Spleen (tissue), 11 donors: ENCODE measurements at regions not wholly inside any gene's neighbourhood (a gene's known extent, or its start where the extent isn't known, plus 50 kb on each side); places are given as distances from the start of the nearest gene placed in this dataset.

ENCODE experiments used
- DNase-seq: peaks from one replicate; pipeline ENCODE4 v3.0.0-alpha.2; 2020
- H3K27ac ChIP-seq, 8 donors: fragments of 200-600 bp; sonication (generic) in 7 of 8; 1 replicate in 4 of 8; 2 replicates in 4 of 8; pipeline versions ENCODE4 v1.5.0 to v1.8.0; 2016 to 2021; ENCODE audit warnings: inconsistent platforms in 4 of 8, mild to moderate bottlenecking in 4 of 8, moderate library complexity in 1 of 8
- H3K27me3 ChIP-seq, 7 donors: fragments of 200-600 bp; sonication (generic) in 6 of 7; replicated peaks in 1 of 7; 1 replicate in 4 of 7; 2 replicates in 3 of 7; pipeline versions ENCODE4 v1.5.0 to v1.8.0; 2016 to 2021; ENCODE audit warnings: inconsistent platforms in 3 of 7, mild to moderate bottlenecking in 1 of 7
- H3K36me3 ChIP-seq, 6 donors: fragments of 200-600 bp; sonication (generic) in 5 of 6; 1 replicate in 4 of 6; 2 replicates in 2 of 6; pipeline versions ENCODE4 v1.5.0 to v1.8.0; 2016 to 2021; ENCODE audit warnings: inconsistent platforms in 2 of 6
- H3K4me1 ChIP-seq, 6 donors: fragments of 200-600 bp; sonication (generic) in 5 of 6; 1 replicate in 3 of 6; 2 replicates in 3 of 6; pipeline versions ENCODE4 v1.5.0 to v1.8.0; 2016 to 2021; ENCODE audit warnings: inconsistent platforms in 3 of 6
- H3K4me3 ChIP-seq, 8 donors: fragments of 200-600 bp; sonication (generic) in 7 of 8; 1 replicate in 4 of 8; 2 replicates in 4 of 8; pipeline versions ENCODE4 v1.5.0 to v1.8.0; 2016 to 2021; ENCODE audit warnings: inconsistent platforms in 4 of 8, mild to moderate bottlenecking in 4 of 8, moderate library complexity in 2 of 8
- H3K9me3 ChIP-seq, 8 donors: fragments of 200-600 bp; sonication (generic) in 7 of 8; 1 replicate in 4 of 8; 2 replicates in 4 of 8; pipeline versions ENCODE4 v1.5.0 to v1.8.0; 2016 to 2021; ENCODE audit warnings: inconsistent platforms in 4 of 8
- CTCF ChIP-seq, 11 experiments: fragments of 200-600 bp in 7 of 11; fragments of 450-650 bp in 4 of 11; sonication (generic) in 4 of 11; IDR thresholded peaks in 8 of 11; conservative IDR thresholded peaks in 3 of 11; 1 replicate in 7 of 11; 2 replicates in 4 of 11; pipeline versions ENCODE4 v1.4.0 to v1.8.0; 2016 to 2021; ENCODE audit warnings: antibody characterized with exemption in 11 of 11, inconsistent platforms in 4 of 11, mild to moderate bottlenecking in 1 of 11
- POLR2A ChIP-seq, 3 donors: fragments of 450-650 bp; IDR thresholded peaks; one replicate each; pipeline ENCODE4 v1.5.1; 2017; ENCODE audit warnings: antibody characterized with exemption in 3 of 3, mild to moderate bottlenecking in 1 of 3
- POLR2AphosphoS5 ChIP-seq, 3 donors: sonication (generic); formaldehyde crosslinking; IDR thresholded peaks; one replicate each; pipeline ENCODE4 v1.5.1; 2017; ENCODE audit warnings: antibody characterized with exemption in 3 of 3
- WGBS, 5 donors: extraction: QIAGEN DNeasy Blood & Tissue Kit in 3 of 5; methylation state at CpG; one replicate each; pipeline versions ENCODE4 v1.1.5 to v1.1.7; 2013 to 2018; 5-methylcytosine and 5-hydroxymethylcytosine counted together
- intact Hi-C: fragments of 100-400 bp; cut with DNase I; formaldehyde crosslinking; loops from one replicate; pipeline ENCODE4 v1.15.0; 2023; ENCODE audit warnings: low total_unique reads
- donor health status: healthy with polysubstance abuse.
- donor health status: DM: no; HTN: no; CAD: no; lungs with moderate emphysema.
- donor health status: DM: no; HTN: no; CAD: no.
- donor health status: Bipolar disorder and iron deficiency.
- donor health status: healthy.
- donor health status: DM: no; HTN: no; CAD: no.
- donor health status: DM: yes; HTN: yes; CAD: no.

- no peak for DNase-seq
- H3K4me1 ChIP-seq = peaks cover 0 to 8% (median 2%) of the 10 kb centered on the region in 6 donors
- WGBS, 5 donors = 2 to 11% (median 6%) methylated on average over 1 of the region's 1 CpG
- H3K36me3 ChIP-seq = no peaks in the 10 kb centered on the region
- no peaks in the 10 kb centered on the region for H3K9me3 ChIP-seq
- H3K4me3 ChIP-seq = no peak overlapping the region
- H3K27ac ChIP-seq = peak overlapping the region in 1 of 8 donors; percentile 1
- intact Hi-C loops = no loop called here
- no peaks in the 10 kb centered on the region for H3K27me3 ChIP-seq
- TF ChIP-seq POLR2A (IDR thresholded peaks at IDR 0.05) = no peak
- no peak for TF ChIP-seq CTCF (IDR thresholded peaks at IDR 0.05 in 8 of 11, conservative IDR thresholded peaks at IDR 0.05 in 3 of 11)
- no peak for TF ChIP-seq POLR2AphosphoS5 (IDR thresholded peaks at IDR 0.05)
Observed at GRCh38 chr5:87151547-87151946, 116.1 kb upstream of the RASA1 start.

DNA sequence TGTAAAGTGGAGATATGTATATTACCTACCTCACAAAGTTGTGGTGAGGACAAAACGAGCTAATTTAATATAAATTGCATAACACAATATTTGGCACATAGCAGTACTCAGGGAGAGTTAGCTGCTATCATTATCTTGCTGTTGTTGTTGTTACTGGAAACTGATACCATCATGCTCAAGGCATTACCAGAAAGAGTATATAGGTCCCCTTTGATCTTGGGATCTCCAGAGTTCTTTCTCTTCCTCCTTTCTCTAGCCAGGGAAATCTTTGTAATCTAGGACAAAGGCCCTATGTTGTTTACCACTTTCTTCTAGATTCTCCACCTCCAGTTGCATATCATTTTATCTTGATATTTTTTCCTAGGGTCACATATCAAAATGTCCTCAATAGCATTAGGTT, 114.8 kb upstream of the RASA1 start:
- H3K4me1 ChIP-seq = peaks cover 0 to 8% (median 2%) of the 10 kb centered on the region in 6 donors
- H3K27me3 ChIP-seq = no peaks in the 10 kb centered on the region
- H3K27ac ChIP-seq = no peak overlapping the region
- intact Hi-C loops = no loop called here
- H3K36me3 ChIP-seq = no peaks in the 10 kb centered on the region
- no peak overlapping the region for H3K4me3 ChIP-seq
- 64 to 84% (median 79%) methylated on average over 1 of the region's 1 CpG for WGBS, 5 donors
- H3K9me3 ChIP-seq = no peaks in the 10 kb centered on the region
- no peak for DNase-seq
- no peak for TF ChIP-seq POLR2A (IDR thresholded peaks at IDR 0.05)

GRCh38 chr5:87154191-87154590, 113.5 kb upstream of the RASA1 start:
- H3K4me3 ChIP-seq = no peak overlapping the region
- H3K36me3 ChIP-seq = no peaks in the 10 kb centered on the region
- no peaks in the 10 kb centered on the region for H3K9me3 ChIP-seq
- H3K27ac ChIP-seq = no peak overlapping the region
- TF ChIP-seq POLR2A (IDR thresholded peaks at IDR 0.05) (no peak), POLR2AphosphoS5 (IDR thresholded peaks at IDR 0.05) (no peak), CTCF (IDR thresholded peaks at IDR 0.05 in 8 of 11, conservative IDR thresholded peaks at IDR 0.05 in 3 of 11) (no peak)
- WGBS, 5 donors = 85 to 98% (median 90%) methylated on average over 3 of the region's 3 CpGs
- no peak for DNase-seq
- no peaks in the 10 kb centered on the region for H3K27me3 ChIP-seq
- H3K4me1 ChIP-seq = peaks cover 0 to 8% (median 2%) of the 10 kb centered on the region in 6 donors
- intact Hi-C loops = no loop called here

DNA sequence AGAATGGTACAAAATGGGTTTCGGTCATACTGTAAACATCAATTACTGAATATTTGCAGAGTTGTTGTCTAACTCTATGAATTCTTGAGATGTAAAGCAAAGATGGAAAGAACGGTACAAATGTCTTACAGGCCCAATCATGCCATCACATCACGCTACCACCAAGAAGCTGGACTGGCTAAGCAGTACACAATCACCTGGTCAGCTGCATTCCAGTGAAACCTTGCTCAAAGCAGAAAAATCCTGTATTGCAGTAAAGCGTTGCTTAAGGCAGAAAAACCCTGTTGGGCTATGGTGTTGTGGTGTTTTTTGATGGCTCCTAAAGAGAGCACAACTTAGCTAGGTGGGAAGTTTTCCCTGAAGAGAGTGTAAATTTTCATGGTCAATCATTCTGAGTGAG, 112.6 kb upstream of the RASA1 start:
- Histone ChIP-seq H3K4me3 (no peak overlapping the region), H3K27me3 (no peaks in the 10 kb centered on the region), H3K36me3 (no peaks in the 10 kb centered on the region), H3K27ac (no peak overlapping the region), H3K9me3 (no peaks in the 10 kb centered on the region), H3K4me1 (peaks cover 0 to 8% (median 2%) of the 10 kb centered on the region in 6 donors)
- intact Hi-C loops = no loop called here
- no peak for DNase-seq
- no peak for TF ChIP-seq POLR2AphosphoS5 (IDR thresholded peaks at IDR 0.05)
- 90 to 99% (median 97%) methylated on average over 4 of the region's 4 CpGs for WGBS, 5 donors

GRCh38 chr5:87156631-87157030, 111.1 kb upstream of the RASA1 start:
- intact Hi-C loops = no loop called here
- WGBS, 5 donors = 61 to 70% (median 65%) methylated on average over 2 of the region's 2 CpGs
- TF ChIP-seq CTCF (IDR thresholded peaks at IDR 0.05 in 8 of 11, conservative IDR thresholded peaks at IDR 0.05 in 3 of 11) = no peak
- no peak for TF ChIP-seq POLR2A (IDR thresholded peaks at IDR 0.05)
- no peak for TF ChIP-seq POLR2AphosphoS5 (IDR thresholded peaks at IDR 0.05)

More at GRCh38 chr5:87156631-87157030, 111.1 kb upstream of the RASA1 start:
- Histone ChIP-seq H3K4me1 (peaks cover 0 to 3% (median under 1%) of the 10 kb centered on the region in 6 donors), H3K4me3 (no peak overlapping the region), H3K36me3 (no peaks in the 10 kb centered on the region), H3K9me3 (no peaks in the 10 kb centered on the region), H3K27ac (no peak overlapping the region), H3K27me3 (no peaks in the 10 kb centered on the region)
- DNase-seq = no peak
